ENCODE measurements at regions not wholly inside any gene's neighbourhood (a gene's known extent, or its start where the extent isn't known, plus 50 kb on each side); places are given as distances from the start of the nearest gene placed in this dataset.

DNA sequence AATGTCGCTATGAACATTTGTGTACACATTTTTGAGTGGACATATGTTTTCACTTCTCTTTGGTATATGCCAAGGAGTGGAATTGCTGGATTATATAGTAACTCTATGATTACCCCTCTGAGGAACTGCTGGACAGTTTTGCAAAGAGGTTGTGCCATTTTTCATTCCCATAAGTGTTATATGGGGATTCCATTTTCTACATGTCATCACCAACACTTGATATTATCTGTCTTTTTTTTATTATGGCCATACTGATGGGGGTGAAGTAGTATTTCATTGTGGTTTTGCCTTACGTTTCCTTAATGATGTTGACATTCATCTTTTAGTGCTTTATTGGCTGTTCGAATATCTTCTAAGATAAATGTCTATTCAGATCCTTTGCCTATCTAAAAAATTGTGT is 171.8 kb upstream of the LAMA2 start:
- TF ChIP-seq, protein P1, sequence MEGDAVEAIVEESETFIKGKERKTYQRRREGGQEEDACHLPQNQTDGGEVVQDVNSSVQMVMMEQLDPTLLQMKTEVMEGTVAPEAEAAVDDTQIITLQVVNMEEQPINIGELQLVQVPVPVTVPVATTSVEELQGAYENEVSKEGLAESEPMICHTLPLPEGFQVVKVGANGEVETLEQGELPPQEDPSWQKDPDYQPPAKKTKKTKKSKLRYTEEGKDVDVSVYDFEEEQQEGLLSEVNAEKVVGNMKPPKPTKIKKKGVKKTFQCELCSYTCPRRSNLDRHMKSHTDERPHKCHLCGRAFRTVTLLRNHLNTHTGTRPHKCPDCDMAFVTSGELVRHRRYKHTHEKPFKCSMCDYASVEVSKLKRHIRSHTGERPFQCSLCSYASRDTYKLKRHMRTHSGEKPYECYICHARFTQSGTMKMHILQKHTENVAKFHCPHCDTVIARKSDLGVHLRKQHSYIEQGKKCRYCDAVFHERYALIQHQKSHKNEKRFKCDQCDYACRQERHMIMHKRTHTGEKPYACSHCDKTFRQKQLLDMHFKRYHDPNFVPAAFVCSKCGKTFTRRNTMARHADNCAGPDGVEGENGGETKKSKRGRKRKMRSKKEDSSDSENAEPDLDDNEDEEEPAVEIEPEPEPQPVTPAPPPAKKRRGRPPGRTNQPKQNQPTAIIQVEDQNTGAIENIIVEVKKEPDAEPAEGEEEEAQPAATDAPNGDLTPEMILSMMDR (conservative IDR thresholded peaks at IDR 0.05): no peak
- no peak for TF ChIP-seq ZFX (IDR thresholded peaks at IDR 0.05)
